HG02884 (cell line): ENCODE measurements at regions not wholly inside any gene's neighbourhood (a gene's known extent, or its start where the extent isn't known, plus 50 kb on each side); places are given as distances from the start of the nearest gene placed in this dataset.
"Not testable (repeated sequence)": the region's sequence is repeated elsewhere in the genome, so short reads cannot be mapped to it uniquely, and the experiment has no call there.

Experiments used
- ATAC-seq: cut with Tn5 transposase; IDR thresholded peaks from one replicate; pipeline ENCODE4 v1.9.1; 2021; ENCODE audit warnings: mild to moderate bottlenecking, moderate library complexity; ENCODE audit not compliant: unreplicated experiment

DNA sequence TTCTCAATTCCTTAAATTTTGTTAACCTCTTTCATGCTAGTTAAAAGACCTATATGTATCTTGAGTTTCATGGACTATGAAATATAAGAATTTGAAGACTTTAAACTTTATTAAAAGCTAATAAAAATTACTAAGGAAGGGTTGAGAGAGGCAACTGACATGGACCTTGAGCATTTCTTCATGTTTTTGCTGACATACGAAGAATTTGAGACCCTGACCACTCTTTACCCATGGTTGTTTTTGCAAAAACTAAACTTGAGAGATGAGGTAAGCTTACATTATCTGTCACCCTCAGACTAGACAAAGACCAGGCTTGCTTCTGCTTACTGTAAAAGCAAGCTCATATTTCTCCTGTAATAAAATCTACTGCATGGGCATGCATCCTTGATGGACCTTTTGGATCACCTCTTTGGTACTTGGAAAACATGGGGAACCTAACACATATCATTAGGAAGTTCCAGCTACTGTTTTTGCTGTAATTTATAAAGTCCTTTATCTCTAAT, 338.2 kb upstream of the PABPC4L start:
- ATAC-seq: no peak

- ATAC-seq: no peak
Measured at GRCh38 chr4:134537701-134538100, 336.1 kb upstream of the PABPC4L start.

DNA sequence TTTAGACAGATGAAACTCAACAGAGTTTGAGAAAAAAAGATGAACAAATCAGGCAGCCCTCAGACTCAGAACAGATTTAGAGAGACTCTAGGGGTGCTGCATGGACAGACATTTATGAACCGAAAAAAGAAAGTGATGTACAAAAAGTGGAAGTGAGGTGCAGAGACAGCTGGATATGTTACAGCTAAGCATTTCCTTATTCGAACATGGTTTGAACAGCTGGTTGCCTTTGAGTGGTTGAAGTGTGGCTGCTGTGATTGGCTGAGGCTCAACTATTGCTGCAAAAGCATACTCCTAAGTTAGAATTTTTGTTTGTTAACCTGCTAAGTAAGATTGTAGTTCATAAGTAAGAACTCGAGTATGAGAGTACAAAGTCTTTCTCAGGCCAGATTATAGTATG, 331.5 kb upstream of the PABPC4L start:
- no peak for ATAC-seq

DNA sequence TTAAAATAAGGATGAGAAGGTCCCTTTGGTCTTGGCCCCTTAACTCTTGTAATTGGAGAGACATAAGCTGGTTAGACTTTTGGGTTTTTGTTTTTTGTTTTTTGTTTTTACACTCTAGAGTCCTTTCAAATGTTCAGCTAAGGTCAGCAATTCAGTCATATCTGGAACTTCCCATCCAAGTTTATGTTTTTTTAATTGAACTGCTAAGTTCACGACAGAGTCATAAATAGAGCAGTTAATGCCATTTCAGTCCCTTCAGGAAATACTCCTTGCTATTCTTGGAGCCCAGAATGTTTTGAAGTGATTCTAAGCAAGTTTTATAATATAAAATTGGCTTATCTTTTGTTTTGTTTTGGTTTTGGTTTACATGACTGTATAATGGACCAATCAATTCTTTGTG, 329.4 kb upstream of the PABPC4L start:
- no peak for ATAC-seq

- no peak for ATAC-seq
Measured at GRCh38 chr4:134529629-134530028, 328.0 kb upstream of the PABPC4L start.

GRCh38 chr4:134518574-134519217, 317.1 kb upstream of the PABPC4L start:
- no peak for ATAC-seq

DNA sequence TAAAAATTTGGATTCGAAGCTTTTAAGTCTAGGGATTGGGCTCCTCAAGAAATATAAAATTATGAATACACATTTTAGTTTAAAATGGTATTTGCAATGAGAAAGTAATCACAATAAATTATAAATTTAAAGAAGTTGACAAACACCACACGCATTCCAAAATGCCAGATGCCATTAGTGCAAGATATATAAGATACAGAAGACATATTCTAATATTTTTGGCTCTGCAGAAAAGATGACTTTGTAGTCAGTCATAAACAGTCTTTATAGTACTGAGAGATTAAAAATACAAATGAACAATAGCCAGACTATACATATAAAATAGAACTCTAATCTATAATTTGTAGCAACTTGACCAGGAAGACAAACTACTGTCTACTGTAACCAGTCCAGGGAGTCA, 309.0 kb upstream of the PABPC4L start:
- no peak for ATAC-seq

GRCh38 chr4:134505511-134505910, 303.9 kb upstream of the PABPC4L start:
- no peak for ATAC-seq

GRCh38 chr4:134501973-134502643, 300.5 kb upstream of the PABPC4L start:
- ATAC-seq: no peak

GRCh38 chr4:134501488-134501887, 299.9 kb upstream of the PABPC4L start:
- ATAC-seq: not testable (repeated sequence)

GRCh38 chr4:134499074-134499473, 297.5 kb upstream of the PABPC4L start:
- no peak for ATAC-seq

GRCh38 chr4:134490863-134491262, 289.3 kb upstream of the PABPC4L start:
- no peak for ATAC-seq

DNA sequence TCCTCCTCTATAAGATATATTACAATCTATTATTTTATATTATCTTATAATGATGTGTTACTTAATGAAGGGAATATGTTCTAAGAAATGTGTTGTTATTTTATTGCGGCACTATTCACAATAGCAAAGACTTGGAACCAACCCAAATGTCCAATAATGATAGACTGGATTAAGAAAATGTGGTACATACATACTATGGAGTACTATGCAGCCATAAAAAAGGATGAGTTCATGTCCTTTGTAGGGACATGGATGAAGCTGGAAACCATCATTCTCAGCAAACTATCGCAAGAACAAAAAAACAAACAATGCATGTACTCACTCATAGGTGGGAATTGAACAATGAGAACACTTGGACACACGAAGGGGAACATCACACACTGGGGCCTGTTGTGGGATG, 281.9 kb upstream of the PABPC4L start:
- ATAC-seq: not testable (repeated sequence)

DNA sequence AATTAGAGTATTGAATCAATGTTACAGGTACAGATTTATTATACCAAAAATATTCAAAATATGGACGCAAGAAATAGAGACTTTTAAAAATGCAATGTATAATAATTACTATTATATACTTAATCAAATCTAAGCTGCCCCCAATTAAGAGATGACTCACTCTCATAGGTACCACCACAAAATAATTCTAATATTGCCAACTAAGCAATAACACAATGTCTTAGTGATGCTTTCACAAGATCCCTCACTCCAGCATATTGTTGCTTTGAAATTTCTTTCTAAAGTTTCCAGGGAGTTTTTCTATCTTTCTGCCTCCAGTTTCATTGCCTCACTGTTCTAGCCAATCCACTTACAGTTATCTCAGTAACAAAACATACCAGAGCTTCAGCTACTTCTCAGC, 270.0 kb upstream of the PABPC4L start:
- ATAC-seq: no peak

- ATAC-seq: no peak
Measured at GRCh38 chr4:134470544-134470943, 269.0 kb upstream of the PABPC4L start.

DNA sequence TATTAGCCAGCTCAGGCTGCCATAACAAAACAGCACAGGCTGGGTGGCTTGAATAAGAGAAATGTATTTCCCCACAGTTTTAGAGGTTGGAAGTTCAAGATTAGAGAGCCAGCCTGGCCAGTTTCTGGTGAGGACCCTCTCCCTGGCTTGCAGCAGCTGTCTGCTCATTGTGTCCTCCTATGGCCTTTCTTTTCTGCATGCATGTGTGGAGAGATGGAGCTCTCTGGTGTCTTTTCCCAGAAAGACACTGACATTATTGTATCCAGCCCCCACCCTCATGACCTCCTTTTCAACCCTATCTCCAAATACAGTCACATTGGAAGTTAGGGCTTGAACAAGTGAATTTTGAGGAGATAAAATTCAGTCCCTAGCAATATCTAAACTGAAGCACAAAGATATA, 263.8 kb upstream of the PABPC4L start:
- ATAC-seq: no peak

GRCh38 chr4:134463771-134464170, 262.2 kb upstream of the PABPC4L start:
- no peak for ATAC-seq

- no peak for ATAC-seq
Measured at GRCh38 chr4:134426821-134427220, 225.2 kb upstream of the PABPC4L start.

- ATAC-seq: no peak
Measured at GRCh38 chr4:134425756-134426155, 224.2 kb upstream of the PABPC4L start.

DNA sequence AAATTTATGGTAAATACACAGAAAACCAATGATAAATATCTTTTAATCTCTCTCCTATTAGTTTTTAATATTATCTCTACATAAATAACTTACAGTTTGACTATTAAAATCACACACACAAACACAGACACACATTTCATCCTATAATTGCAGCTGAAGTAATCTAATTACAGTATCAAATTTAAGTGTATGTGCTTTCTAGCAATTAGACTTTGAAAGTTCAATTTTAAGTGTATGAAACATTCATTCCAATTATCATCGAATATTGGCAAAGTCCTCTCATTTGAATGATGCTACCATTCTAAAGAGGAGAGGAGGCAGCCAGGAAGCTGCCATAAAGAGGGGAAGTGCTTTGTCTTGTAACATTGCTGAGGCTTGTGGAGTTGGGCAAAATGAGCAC, 221.2 kb upstream of the PABPC4L start:
- no peak for ATAC-seq

DNA sequence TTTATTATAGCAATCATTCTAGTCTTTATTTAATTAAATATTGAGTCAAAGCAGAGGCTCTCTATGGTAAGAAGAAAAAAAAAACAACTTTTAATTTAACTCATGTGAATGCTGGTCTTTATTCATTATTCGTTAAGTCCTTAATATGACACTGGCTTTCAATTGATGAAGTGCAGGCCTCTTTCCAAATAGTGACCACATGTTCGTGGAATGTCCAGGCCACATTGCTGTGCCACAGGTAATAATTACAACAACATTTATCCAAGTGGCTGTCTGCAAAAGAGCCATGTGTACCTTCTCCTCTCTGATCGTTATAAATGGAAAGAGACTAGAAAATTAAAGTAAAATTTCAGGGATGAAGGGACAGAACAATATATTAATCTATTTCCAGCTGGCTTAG, 220.1 kb upstream of the PABPC4L start:
- no peak for ATAC-seq

GRCh38 chr4:134408897-134409296, 207.3 kb upstream of the PABPC4L start:
- no peak for ATAC-seq

DNA sequence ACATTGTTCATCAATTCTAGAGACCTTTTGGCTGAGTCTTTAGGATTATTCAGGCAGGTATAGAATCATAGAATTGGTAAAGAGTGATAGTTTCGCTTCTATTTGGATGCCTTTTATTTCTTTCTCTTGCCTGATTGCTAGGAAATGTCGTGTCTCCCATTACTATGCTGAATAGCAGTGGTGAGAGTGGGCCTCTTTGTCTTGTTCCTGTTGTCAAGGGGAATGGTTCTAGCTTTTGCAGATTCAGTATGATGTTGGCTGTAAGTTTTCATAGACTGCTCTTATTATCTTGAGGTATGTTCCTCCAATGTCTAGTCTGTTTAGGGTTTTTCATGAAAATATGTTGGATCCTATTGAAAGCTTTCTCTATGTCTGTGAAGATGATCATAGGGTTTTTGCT, 200.2 kb upstream of the PABPC4L start:
- ATAC-seq: no peak
